Loucy (cell line): ENCODE measurements at regions not wholly inside any gene's neighbourhood (a gene's known extent, or its start where the extent isn't known, plus 50 kb on each side); places are given as distances from the start of the nearest gene placed in this dataset.

Experiments used
- H2AFZ ChIP-seq: fragments of 200-600 bp; sonication (generic); 2 replicates; pipeline ENCODE4 v1.6.0; 2016; ENCODE audit warnings: antibody characterized with exemption, mild to moderate bottlenecking, low read length, moderate library complexity
- H3F3A ChIP-seq: fragments of 200-600 bp; 2 replicates; pipeline ENCODE4 v1.6.0; 2016; ENCODE audit warnings: antibody characterized with exemption, low read depth, mild to moderate bottlenecking
- H3K27me3 ChIP-seq: fragments of 200-600 bp; sonication (generic); 2 replicates; pipeline ENCODE4 v1.6.1; 2014; ENCODE audit warnings: low read length, mild to moderate bottlenecking; ENCODE audit not compliant: insufficient read depth, poor library complexity, severe bottlenecking
- H3K36me3 ChIP-seq: fragments of 200-600 bp; sonication (generic); 2 replicates; pipeline ENCODE4 v1.6.1; 2016; ENCODE audit warnings: low read length; ENCODE audit not compliant: insufficient read depth
- H3K4me1 ChIP-seq: fragments of 200-600 bp; sonication (generic); 2 replicates; pipeline ENCODE4 v1.5.1; 2014; ENCODE audit warnings: low read length, mild to moderate bottlenecking; ENCODE audit not compliant: insufficient read depth, poor library complexity, severe bottlenecking
- H3K4me2 ChIP-seq: fragments of 200-600 bp; sonication (generic); 2 replicates; pipeline ENCODE4 v1.6.0; 2014; ENCODE audit warnings: antibody characterized with exemption, low read length, low read depth, mild to moderate bottlenecking; ENCODE audit not compliant: poor library complexity, severe bottlenecking
- H3K4me3 ChIP-seq: fragments of 200-600 bp; sonication (generic); 2 replicates; pipeline ENCODE4 v1.5.1; 2014; ENCODE audit warnings: low read length, mild to moderate bottlenecking, mixed read lengths; ENCODE audit not compliant: poor library complexity, severe bottlenecking
- H3K79me2 ChIP-seq: fragments of 200-600 bp; sonication (generic); 2 replicates; pipeline ENCODE4 v1.6.1; 2014; ENCODE audit warnings: low read length; ENCODE audit not compliant: insufficient read depth
- H3K9ac ChIP-seq: fragments of 200-600 bp; sonication (generic); 2 replicates; pipeline ENCODE4 v1.6.0; 2014; ENCODE audit warnings: mild to moderate bottlenecking, low read depth, low read length, moderate library complexity; ENCODE audit not compliant: poor library complexity, severe bottlenecking
- H3K9me2 ChIP-seq: fragments of 200-600 bp; sonication (generic); replicated peaks from 2 replicates; pipeline ENCODE4 v1.6.1; 2016; ENCODE audit warnings: low read depth, low read length, mixed read lengths
- H3K9me3 ChIP-seq: fragments of 200-600 bp; sonication (generic); 2 replicates; pipeline ENCODE4 v1.6.1; 2014; ENCODE audit warnings: mild to moderate bottlenecking, antibody characterized with exemption, low read length, low read depth; ENCODE audit not compliant: insufficient read depth
- H4K20me1 ChIP-seq: fragments of 200-600 bp; sonication (generic); 2 replicates; pipeline ENCODE4 v1.6.0; 2014; ENCODE audit warnings: antibody characterized with exemption, low read length, mild to moderate bottlenecking; ENCODE audit not compliant: insufficient read depth, poor library complexity, severe bottlenecking
- EZH2phosphoT487 ChIP-seq: fragments of 200-600 bp; IDR thresholded peaks from 2 replicates; pipeline ENCODE4 v1.6.1; 2018; ENCODE audit warnings: antibody characterized with exemption, mild to moderate bottlenecking, moderate library complexity, borderline replicate concordance
- TF ChIP-seq, protein P1 (sequence below): fragments of 200-600 bp; sonication (generic); conservative IDR thresholded peaks from 2 replicates; pipeline ENCODE4 v1.5.1; 2014; ENCODE audit warnings: mild to moderate bottlenecking, antibody characterized with exemption, low read length

DNA sequence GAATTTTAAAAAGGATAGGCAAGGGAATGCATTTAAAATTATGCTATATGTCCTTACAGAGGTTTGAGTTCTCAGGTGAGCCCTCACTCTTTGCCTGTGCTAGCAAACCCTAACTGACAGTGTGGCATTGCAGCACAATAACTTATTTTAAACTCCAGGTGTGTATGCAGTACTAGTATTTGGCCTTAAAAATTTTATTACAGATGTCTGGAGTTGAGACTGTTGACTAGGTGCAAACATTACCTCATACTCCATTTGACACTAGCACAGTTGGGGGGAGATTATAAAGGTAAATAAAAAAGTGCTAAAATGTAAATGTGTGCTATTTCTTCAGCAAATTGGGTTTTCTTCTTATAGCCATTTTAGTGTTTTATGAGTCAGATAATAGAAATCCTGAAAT lies 407.7 kb downstream of the SH3GL2 start:
- H3K79me2 ChIP-seq, result no peaks in the 10 kb centered on the region
- no peaks in the 10 kb centered on the region for H3K9me3 ChIP-seq
- no peaks in the 10 kb centered on the region for H4K20me1 ChIP-seq
- no peak overlapping the region for H2AFZ ChIP-seq
- no peaks in the 10 kb centered on the region for H3K4me1 ChIP-seq
- no peak overlapping the region for H3K4me3 ChIP-seq
- TF ChIP-seq, protein P1, sequence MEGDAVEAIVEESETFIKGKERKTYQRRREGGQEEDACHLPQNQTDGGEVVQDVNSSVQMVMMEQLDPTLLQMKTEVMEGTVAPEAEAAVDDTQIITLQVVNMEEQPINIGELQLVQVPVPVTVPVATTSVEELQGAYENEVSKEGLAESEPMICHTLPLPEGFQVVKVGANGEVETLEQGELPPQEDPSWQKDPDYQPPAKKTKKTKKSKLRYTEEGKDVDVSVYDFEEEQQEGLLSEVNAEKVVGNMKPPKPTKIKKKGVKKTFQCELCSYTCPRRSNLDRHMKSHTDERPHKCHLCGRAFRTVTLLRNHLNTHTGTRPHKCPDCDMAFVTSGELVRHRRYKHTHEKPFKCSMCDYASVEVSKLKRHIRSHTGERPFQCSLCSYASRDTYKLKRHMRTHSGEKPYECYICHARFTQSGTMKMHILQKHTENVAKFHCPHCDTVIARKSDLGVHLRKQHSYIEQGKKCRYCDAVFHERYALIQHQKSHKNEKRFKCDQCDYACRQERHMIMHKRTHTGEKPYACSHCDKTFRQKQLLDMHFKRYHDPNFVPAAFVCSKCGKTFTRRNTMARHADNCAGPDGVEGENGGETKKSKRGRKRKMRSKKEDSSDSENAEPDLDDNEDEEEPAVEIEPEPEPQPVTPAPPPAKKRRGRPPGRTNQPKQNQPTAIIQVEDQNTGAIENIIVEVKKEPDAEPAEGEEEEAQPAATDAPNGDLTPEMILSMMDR, result no peak
- no peak for TF ChIP-seq EZH2phosphoT487
- no peaks in the 10 kb centered on the region for H3K36me3 ChIP-seq
- H3F3A ChIP-seq, result no peaks in the 10 kb centered on the region
- no peaks in the 10 kb centered on the region for H3K27me3 ChIP-seq
- H3K9ac ChIP-seq, result no peak overlapping the region
- H3K4me2 ChIP-seq, result no peak overlapping the region
- 0 out of 2 replicates have a peak, but pooled peaks cover 3% of the 10 kb centered on the region for H3K9me2 ChIP-seq

DNA sequence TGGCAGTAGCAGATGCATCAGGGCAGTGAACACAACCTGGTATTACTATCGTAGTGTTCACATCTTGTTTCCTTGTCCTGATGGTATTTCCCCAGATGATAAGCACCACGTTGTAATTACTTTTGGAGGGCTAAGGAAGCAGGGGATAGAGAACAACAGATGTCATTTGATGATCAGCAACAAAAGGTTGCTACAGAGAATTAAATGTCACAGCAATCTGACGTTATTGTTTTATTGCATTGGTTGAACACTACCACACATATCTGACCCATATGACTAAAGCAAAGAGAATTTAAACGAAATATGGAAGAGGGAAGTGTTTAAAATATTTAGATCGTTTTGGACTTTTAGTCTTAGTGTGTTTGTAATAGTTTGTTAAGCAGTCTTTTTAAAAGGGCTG lies 408.3 kb downstream of the SH3GL2 start:
- Histone ChIP-seq H3K4me3 (no peak overlapping the region), H3K4me2 (no peak overlapping the region), H3K9me2 (0 out of 2 replicates have a peak, but pooled peaks cover 3% of the 10 kb centered on the region), H3K9me3 (no peaks in the 10 kb centered on the region), H3K4me1 (no peaks in the 10 kb centered on the region), H3F3A (no peaks in the 10 kb centered on the region), H3K79me2 (no peaks in the 10 kb centered on the region), H3K9ac (no peak overlapping the region), H4K20me1 (no peaks in the 10 kb centered on the region), H3K27me3 (no peaks in the 10 kb centered on the region), H3K36me3 (no peaks in the 10 kb centered on the region), H2AFZ (no peak overlapping the region)
- TF ChIP-seq, protein P1, result no peak

DNA sequence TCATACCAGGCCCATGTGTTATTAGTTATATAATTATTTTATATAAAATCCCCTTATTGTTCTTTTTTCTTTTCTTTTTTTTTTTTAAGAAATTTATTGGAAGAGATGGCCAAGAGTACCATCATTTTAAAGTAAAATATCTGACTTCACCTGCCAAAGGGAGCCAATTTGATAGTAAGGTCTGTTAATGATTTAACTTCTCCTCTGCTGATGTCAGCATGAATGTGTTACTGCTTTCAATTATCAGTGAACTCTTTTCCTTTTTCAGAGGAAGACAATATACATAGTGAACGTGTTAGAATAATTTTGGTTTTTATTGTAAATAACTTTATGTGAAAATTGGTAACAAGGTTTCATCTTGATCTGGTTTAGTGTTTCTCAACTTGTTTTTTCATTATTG lies 409.6 kb downstream of the SH3GL2 start:
- Histone ChIP-seq H3K4me3 (no peak overlapping the region), H3K9me2 (0 out of 2 replicates have a peak, but pooled peaks cover 3% of the 10 kb centered on the region), H3K27me3 (no peaks in the 10 kb centered on the region), H3K9me3 (no peaks in the 10 kb centered on the region), H4K20me1 (no peaks in the 10 kb centered on the region), H3K36me3 (no peaks in the 10 kb centered on the region), H3K4me2 (no peak overlapping the region), H3K79me2 (no peaks in the 10 kb centered on the region), H3K4me1 (no peaks in the 10 kb centered on the region), H3K9ac (no peak overlapping the region), H3F3A (no peaks in the 10 kb centered on the region), H2AFZ (no peak overlapping the region)
- TF ChIP-seq, protein P1, result no peak
- no peak for TF ChIP-seq EZH2phosphoT487
